ENCODE measurements at regions not wholly inside any gene's neighbourhood (a gene's known extent, or its start where the extent isn't known, plus 50 kb on each side); places are given as distances from the start of the nearest gene placed in this dataset.
"Not testable (repeated sequence)": the region's sequence is repeated elsewhere in the genome, so short reads cannot be mapped to it uniquely, and the experiment has no call there.

- Histone ChIP-seq H3K4me3 (ENCODE audit: low read length) (no peak overlapping the region), H3K27me3 (ENCODE audit: insufficient read depth, low read length) (no peaks in the 10 kb centered on the region), H2AFZ (ENCODE audit: low read depth, low read length) (no peak overlapping the region), H3K9me3 (ENCODE audit: low read length) (no peaks in the 10 kb centered on the region), H3K36me3 (ENCODE audit: insufficient read depth, low read length) (no peaks in the 10 kb centered on the region), H3K4me1 (ENCODE audit: insufficient read depth, low read length) (no peaks in the 10 kb centered on the region)
Observed at GRCh38 chr5:44952376-44952775, 143.6 kb downstream of the MRPS30 start.

GRCh38 chr5:44953078-44953477 lies 144.3 kb downstream of the MRPS30 start:
- no peaks in the 10 kb centered on the region for H3K9me3 ChIP-seq (ENCODE audit: low read length)
- no peaks in the 10 kb centered on the region for H3K27me3 ChIP-seq (ENCODE audit: insufficient read depth, low read length)
- H2AFZ ChIP-seq (ENCODE audit: low read depth, low read length) = no peak overlapping the region
- no peaks in the 10 kb centered on the region for H3K36me3 ChIP-seq (ENCODE audit: insufficient read depth, low read length)
- H3K4me3 ChIP-seq (ENCODE audit: low read length) = no peak overlapping the region
- no peaks in the 10 kb centered on the region for H3K4me1 ChIP-seq (ENCODE audit: insufficient read depth, low read length)

- H3K36me3 ChIP-seq (ENCODE audit: insufficient read depth, low read length); H2AFZ ChIP-seq (ENCODE audit: low read depth, low read length); H3K4me1 ChIP-seq (ENCODE audit: insufficient read depth, low read length); H3K4me3 ChIP-seq (ENCODE audit: low read length); H3K9me3 ChIP-seq (ENCODE audit: low read length); H3K27me3 ChIP-seq (ENCODE audit: insufficient read depth, low read length): not testable (repeated sequence)
Observed at GRCh38 chr5:44958943-44959454, 150.3 kb downstream of the MRPS30 start.

DNA sequence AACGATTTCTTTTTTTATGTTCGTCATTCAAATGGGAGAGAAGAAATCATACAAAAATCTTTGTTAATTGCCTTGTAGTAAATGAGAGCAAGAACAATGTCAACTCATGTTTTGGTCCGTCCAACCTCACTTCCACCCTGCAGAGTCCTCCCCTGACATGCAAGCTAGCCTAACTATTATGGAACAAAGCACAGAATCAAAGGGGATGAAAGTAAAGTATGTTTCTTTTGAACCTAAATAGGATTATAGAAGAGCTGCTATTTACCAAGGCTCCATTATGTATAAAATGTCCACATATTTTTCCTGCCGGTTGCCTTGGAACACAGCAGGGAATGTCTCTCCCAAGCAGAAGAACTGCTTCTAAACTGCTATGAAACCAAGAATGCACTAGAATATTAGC lies 161.1 kb downstream of the MRPS30 start:
- Histone ChIP-seq H3K9me3 (ENCODE audit: low read length) (no peaks in the 10 kb centered on the region), H2AFZ (ENCODE audit: low read depth, low read length) (no peak overlapping the region), H3K4me1 (ENCODE audit: insufficient read depth, low read length) (peaks cover 8% of the 10 kb centered on the region), H3K4me3 (ENCODE audit: low read length) (no peak overlapping the region), H3K36me3 (ENCODE audit: insufficient read depth, low read length) (no peaks in the 10 kb centered on the region), H3K27me3 (ENCODE audit: insufficient read depth, low read length) (peaks cover 2% of the 10 kb centered on the region)

DNA sequence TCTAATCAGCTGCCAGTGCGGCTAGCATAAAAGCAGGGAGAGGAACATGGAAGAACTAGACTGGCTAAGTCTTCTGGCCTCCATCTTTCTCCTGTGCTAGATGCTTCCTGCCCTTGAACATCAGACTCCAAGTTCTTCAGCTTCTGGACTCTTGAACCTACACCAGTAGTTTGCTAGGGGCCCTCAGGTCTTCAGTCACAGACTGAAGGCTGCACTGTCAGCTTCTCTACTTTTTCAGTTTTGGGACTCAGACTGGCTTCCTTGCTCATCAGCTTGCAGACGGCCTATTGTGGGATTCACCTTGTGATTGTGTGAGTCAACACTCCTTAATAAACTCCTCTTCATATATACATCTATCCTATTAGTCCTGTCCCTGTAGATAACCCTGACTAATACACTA lies 162.2 kb downstream of the MRPS30 start:
- H3K4me3 ChIP-seq (ENCODE audit: low read length); H2AFZ ChIP-seq (ENCODE audit: low read depth, low read length); H3K9me3 ChIP-seq (ENCODE audit: low read length); H3K36me3 ChIP-seq (ENCODE audit: insufficient read depth, low read length); H3K4me1 ChIP-seq (ENCODE audit: insufficient read depth, low read length); H3K27me3 ChIP-seq (ENCODE audit: insufficient read depth, low read length): not testable (repeated sequence)

- Histone ChIP-seq H3K36me3 (ENCODE audit: insufficient read depth, low read length) (no peaks in the 10 kb centered on the region), H3K4me3 (ENCODE audit: low read length) (no peak overlapping the region), H3K9me3 (ENCODE audit: low read length) (no peaks in the 10 kb centered on the region), H3K4me1 (ENCODE audit: insufficient read depth, low read length) (peaks cover 6% of the 10 kb centered on the region), H3K27me3 (ENCODE audit: insufficient read depth, low read length) (no peaks in the 10 kb centered on the region), H2AFZ (ENCODE audit: low read depth, low read length) (no peak overlapping the region)
Observed at GRCh38 chr5:44974813-44975212, 166.1 kb downstream of the MRPS30 start.

- H3K27me3 ChIP-seq (ENCODE audit: insufficient read depth, low read length) = no peaks in the 10 kb centered on the region
- no peaks in the 10 kb centered on the region for H3K4me1 ChIP-seq (ENCODE audit: insufficient read depth, low read length)
- H3K36me3 ChIP-seq (ENCODE audit: insufficient read depth, low read length) = no peaks in the 10 kb centered on the region
- peaks cover 3% of the 10 kb centered on the region for H3K9me3 ChIP-seq (ENCODE audit: low read length)
- H2AFZ ChIP-seq (ENCODE audit: low read depth, low read length) = no peak overlapping the region
- H3K4me3 ChIP-seq (ENCODE audit: low read length) = no peak overlapping the region
Observed at GRCh38 chr5:44981708-44982107, 173.0 kb downstream of the MRPS30 start.

DNA sequence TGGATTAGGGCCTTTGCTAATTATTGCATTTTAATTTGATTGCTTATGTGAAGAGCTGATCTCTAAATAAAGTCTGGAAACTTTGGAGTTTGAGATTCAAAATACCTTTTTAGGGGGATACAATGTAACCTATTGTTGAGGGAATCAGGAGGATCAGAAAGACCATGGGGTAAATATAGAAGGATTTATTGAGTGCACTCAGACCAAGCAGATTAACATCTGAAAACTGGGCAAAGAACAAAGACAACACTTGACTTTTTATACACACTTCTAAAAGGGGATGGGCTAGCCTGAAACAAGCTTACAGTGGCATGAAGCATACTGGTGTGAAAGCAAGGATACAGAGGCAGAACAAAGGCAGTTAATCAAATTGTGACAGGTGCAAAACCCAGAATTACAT lies 174.3 kb downstream of the MRPS30 start:
- no peak overlapping the region for H2AFZ ChIP-seq (ENCODE audit: low read depth, low read length)
- H3K4me3 ChIP-seq (ENCODE audit: low read length) = no peak overlapping the region
- peaks cover 3% of the 10 kb centered on the region for H3K9me3 ChIP-seq (ENCODE audit: low read length)
- no peaks in the 10 kb centered on the region for H3K27me3 ChIP-seq (ENCODE audit: insufficient read depth, low read length)
- H3K4me1 ChIP-seq (ENCODE audit: insufficient read depth, low read length) = no peaks in the 10 kb centered on the region
- H3K36me3 ChIP-seq (ENCODE audit: insufficient read depth, low read length) = no peaks in the 10 kb centered on the region

- Histone ChIP-seq H3K27me3 (ENCODE audit: insufficient read depth, low read length) (no peaks in the 10 kb centered on the region), H3K4me1 (ENCODE audit: insufficient read depth, low read length) (no peaks in the 10 kb centered on the region), H3K36me3 (ENCODE audit: insufficient read depth, low read length) (no peaks in the 10 kb centered on the region), H2AFZ (ENCODE audit: low read depth, low read length) (no peak overlapping the region), H3K9me3 (ENCODE audit: low read length) (peaks cover 3% of the 10 kb centered on the region), H3K4me3 (ENCODE audit: low read length) (no peak overlapping the region)
Observed at GRCh38 chr5:44987026-44987425, 178.3 kb downstream of the MRPS30 start.

GRCh38 chr5:44991693-44992092 lies 182.9 kb downstream of the MRPS30 start:
- Histone ChIP-seq H2AFZ (ENCODE audit: low read depth, low read length) (no peak overlapping the region), H3K27me3 (ENCODE audit: insufficient read depth, low read length) (no peaks in the 10 kb centered on the region), H3K9me3 (ENCODE audit: low read length) (no peaks in the 10 kb centered on the region), H3K4me1 (ENCODE audit: insufficient read depth, low read length) (no peaks in the 10 kb centered on the region), H3K4me3 (ENCODE audit: low read length) (no peak overlapping the region), H3K36me3 (ENCODE audit: insufficient read depth, low read length) (no peaks in the 10 kb centered on the region)

DNA sequence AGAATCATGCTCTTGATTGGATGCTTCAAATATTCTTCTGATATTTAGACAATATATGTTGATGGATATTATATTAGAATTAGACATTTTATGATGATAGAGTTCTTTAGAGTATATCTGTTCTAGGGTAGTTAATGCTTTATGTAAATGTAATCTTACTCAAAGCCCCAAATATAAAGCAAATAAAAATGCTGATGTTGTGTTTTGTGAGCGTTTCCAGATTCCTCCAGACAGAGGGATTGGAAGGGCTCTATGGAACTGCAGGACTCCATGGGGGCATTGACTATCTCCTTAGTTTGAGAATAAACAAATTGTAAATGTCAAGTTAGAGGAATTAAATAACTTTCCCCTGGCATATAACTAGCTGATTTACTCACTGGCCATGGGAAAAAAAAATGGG lies 184.5 kb downstream of the MRPS30 start:
- H3K4me3 ChIP-seq (ENCODE audit: low read length) = no peak overlapping the region

DNA sequence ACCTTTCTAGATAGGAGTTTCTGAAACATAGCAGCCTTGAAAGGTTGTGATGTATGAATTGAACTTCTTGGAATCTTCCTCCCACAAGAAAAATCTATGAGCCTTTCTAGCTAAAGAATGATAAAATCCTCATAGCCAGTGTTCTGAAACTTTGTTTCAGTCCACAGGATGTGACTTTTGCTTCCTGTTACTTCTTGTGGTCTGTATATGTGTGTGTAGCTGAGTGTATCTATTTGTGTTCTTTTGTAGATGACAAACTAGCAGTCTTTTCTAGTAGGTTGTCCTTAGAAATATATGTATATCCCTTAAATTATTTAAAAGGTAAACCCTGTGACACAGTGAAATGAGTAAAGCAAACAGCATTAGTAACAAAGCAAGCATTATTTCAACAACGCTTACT lies 188.8 kb downstream of the MRPS30 start:
- Histone ChIP-seq H3K4me3 (ENCODE audit: low read length) (no peak overlapping the region), H3K9me3 (ENCODE audit: low read length) (no peaks in the 10 kb centered on the region), H3K4me1 (ENCODE audit: insufficient read depth, low read length) (no peaks in the 10 kb centered on the region), H3K27me3 (ENCODE audit: insufficient read depth, low read length) (no peaks in the 10 kb centered on the region), H2AFZ (ENCODE audit: low read depth, low read length) (no peak overlapping the region), H3K36me3 (ENCODE audit: insufficient read depth, low read length) (no peaks in the 10 kb centered on the region)

More for the DNA sequence above, 184.5 kb downstream of the MRPS30 start:
- H3K4me1 ChIP-seq (ENCODE audit: insufficient read depth, low read length) = no peaks in the 10 kb centered on the region
- H2AFZ ChIP-seq (ENCODE audit: low read depth, low read length) = no peak overlapping the region
- H3K27me3 ChIP-seq (ENCODE audit: insufficient read depth, low read length) = no peaks in the 10 kb centered on the region
- no peaks in the 10 kb centered on the region for H3K36me3 ChIP-seq (ENCODE audit: insufficient read depth, low read length)
- no peaks in the 10 kb centered on the region for H3K9me3 ChIP-seq (ENCODE audit: low read length)

GRCh38 chr5:45007102-45007501 lies 198.4 kb downstream of the MRPS30 start:
- H3K27me3 ChIP-seq (ENCODE audit: insufficient read depth, low read length); H2AFZ ChIP-seq (ENCODE audit: low read depth, low read length); H3K4me3 ChIP-seq (ENCODE audit: low read length); H3K4me1 ChIP-seq (ENCODE audit: insufficient read depth, low read length); H3K9me3 ChIP-seq (ENCODE audit: low read length); H3K36me3 ChIP-seq (ENCODE audit: insufficient read depth, low read length): not testable (repeated sequence)

DNA sequence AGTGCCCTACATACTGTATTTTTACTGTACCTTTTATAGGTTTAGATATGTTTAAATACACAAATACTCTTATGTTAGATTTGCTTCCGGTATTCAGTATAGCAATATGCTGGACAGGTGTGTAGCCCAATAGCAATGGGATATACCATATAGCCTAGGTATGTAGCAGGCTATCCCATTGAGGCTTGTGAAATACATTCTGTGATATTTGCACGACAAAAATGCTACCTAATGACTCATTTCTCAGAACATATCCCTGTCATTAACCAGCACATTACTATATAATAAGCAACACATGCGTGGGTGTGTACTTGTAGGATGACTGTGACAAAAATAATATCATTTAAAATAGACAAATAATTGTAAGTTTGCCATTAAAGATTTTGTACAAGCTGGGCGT lies 208.8 kb downstream of the MRPS30 start:
- H3K27me3 ChIP-seq (ENCODE audit: insufficient read depth, low read length) = no peaks in the 10 kb centered on the region
- no peaks in the 10 kb centered on the region for H3K4me1 ChIP-seq (ENCODE audit: insufficient read depth, low read length)
- no peaks in the 10 kb centered on the region for H3K9me3 ChIP-seq (ENCODE audit: low read length)
- H2AFZ ChIP-seq (ENCODE audit: low read depth, low read length) = no peak overlapping the region
- no peaks in the 10 kb centered on the region for H3K36me3 ChIP-seq (ENCODE audit: insufficient read depth, low read length)
- no peak overlapping the region for H3K4me3 ChIP-seq (ENCODE audit: low read length)

Data from neuron (in vitro differentiated cells).